ENCODE measurements at regions not wholly inside any gene's neighbourhood (a gene's known extent, or its start where the extent isn't known, plus 50 kb on each side); places are given as distances from the start of the nearest gene placed in this dataset.

DNA sequence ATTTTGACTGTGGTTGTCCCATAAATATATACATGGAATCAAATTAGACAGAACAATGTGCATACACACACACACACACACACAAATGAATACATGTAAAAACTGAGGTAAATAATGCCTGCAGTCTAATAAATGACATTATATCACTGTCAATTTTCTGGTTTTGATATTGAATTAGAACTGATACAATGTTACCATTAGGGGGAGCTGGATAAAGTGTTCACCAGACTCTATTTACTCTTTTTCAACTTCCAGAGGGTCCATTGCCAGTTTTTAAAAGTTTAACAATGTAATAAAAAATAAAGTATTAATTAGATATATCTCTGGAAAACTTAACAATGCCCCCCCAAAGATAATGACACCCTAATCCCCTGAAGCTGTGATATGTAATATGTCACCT, 1666.8 kb upstream of the TMEFF2 start:
- TF ChIP-seq YY1 (IDR thresholded peaks at IDR 0.05; ENCODE audit: low read depth): no peak
- no peak for TF ChIP-seq NRF1 (IDR thresholded peaks at IDR 0.05; ENCODE audit: low read depth, low read length)
- no peak for TF ChIP-seq CTCF (IDR thresholded peaks at IDR 0.05)
- TF ChIP-seq CHD2 (IDR thresholded peaks at IDR 0.05; ENCODE audit: low read length, partially characterized antibody): no peak
- TF ChIP-seq GATA2 (CRISPR knock-in tag; IDR thresholded peaks at IDR 0.05): no peak
- no peak for TF ChIP-seq POLR2AphosphoS5 (IDR thresholded peaks at IDR 0.05; ENCODE audit: low read depth, low read length)
- no peak for TF ChIP-seq SIN3A (IDR thresholded peaks at IDR 0.05; ENCODE audit: borderline replicate concordance, low read depth, low read length)
- no peak for TF ChIP-seq RAD21 (IDR thresholded peaks at IDR 0.05; ENCODE audit: low read length)
- TF ChIP-seq RFX5 (IDR thresholded peaks at IDR 0.05; ENCODE audit: low read length): no peak
